Gastroesophageal sphincter (tissue), 4 donors: ENCODE measurements at regions not wholly inside any gene's neighbourhood (a gene's known extent, or its start where the extent isn't known, plus 50 kb on each side); places are given as distances from the start of the nearest gene placed in this dataset.

ENCODE experiments used
- ATAC-seq: fragments of 150-250 bp; one replicate; pipeline ENCODE4 v1.9.1; 2016; ENCODE audit warnings: mild to moderate bottlenecking, moderate library complexity
- H3K27ac ChIP-seq, 4 donors: fragments of 200-600 bp; sonication (generic) in 3 of 4; 1 replicate in 3 of 4; 2 replicates in 1 of 4; pipeline ENCODE4 v1.5.1; 2016 to 2019
- H3K27me3 ChIP-seq: fragments of 200-600 bp; sonication (generic); one replicate; pipeline ENCODE4 v1.5.1; 2019
- H3K36me3 ChIP-seq, 2 donors: fragments of 200-600 bp; sonication (generic); one replicate each; pipeline ENCODE4 v1.5.1; 2019; ENCODE audit warnings: control low read depth in 1 of 2
- H3K4me1 ChIP-seq, 3 donors: fragments of 200-600 bp; sonication (generic); 1 replicate in 2 of 3; 2 replicates in 1 of 3; pipeline ENCODE4 v1.5.1; 2016 to 2019; ENCODE audit warnings: control low read depth in 2 of 3
- H3K4me3 ChIP-seq, 2 donors: fragments of 200-600 bp; sonication (generic); one replicate each; pipeline ENCODE4 v1.5.1; 2019; ENCODE audit warnings: mild to moderate bottlenecking in 1 of 2, moderate library complexity in 1 of 2
- H3K9me3 ChIP-seq, 3 donors: fragments of 200-600 bp; sonication (generic); one replicate each; pipeline ENCODE4 v1.5.1; 2017 to 2019; ENCODE audit warnings: control low read depth in 2 of 3
- EP300 ChIP-seq: sonication (generic); formaldehyde crosslinking; IDR thresholded peaks from one replicate; pipeline ENCODE4 v1.6.1; 2017; ENCODE audit warnings: antibody characterized with exemption, mild to moderate bottlenecking
- POLR2A ChIP-seq, 2 donors: fragments of 450-650 bp; IDR thresholded peaks; one replicate each; pipeline ENCODE4 v1.6.1; 2017; ENCODE audit warnings: antibody characterized with exemption in 2 of 2, mild to moderate bottlenecking in 2 of 2, moderate library complexity in 1 of 2
- POLR2AphosphoS5 ChIP-seq: sonication (generic); formaldehyde crosslinking; IDR thresholded peaks from one replicate; pipeline ENCODE4 v1.6.1; 2017; ENCODE audit warnings: antibody characterized with exemption
- WGBS, 2 donors: methylation state at CpG; one replicate each; pipeline ENCODE4 v1.1.5; 2018; ENCODE audit warnings: low coverage in 1 of 2; 5-methylcytosine and 5-hydroxymethylcytosine counted together
- TF ChIP-seq, protein P1 (sequence below), 4 experiments: fragments of 200-600 bp in 2 of 4; fragments of 450-650 bp in 2 of 4; sonication (generic) in 1 of 4; IDR thresholded peaks; one replicate each; pipeline ENCODE4 v1.5.1; 2017 to 2019; ENCODE audit warnings: antibody characterized with exemption in 4 of 4, mild to moderate bottlenecking in 2 of 4, moderate library complexity in 2 of 4

DNA sequence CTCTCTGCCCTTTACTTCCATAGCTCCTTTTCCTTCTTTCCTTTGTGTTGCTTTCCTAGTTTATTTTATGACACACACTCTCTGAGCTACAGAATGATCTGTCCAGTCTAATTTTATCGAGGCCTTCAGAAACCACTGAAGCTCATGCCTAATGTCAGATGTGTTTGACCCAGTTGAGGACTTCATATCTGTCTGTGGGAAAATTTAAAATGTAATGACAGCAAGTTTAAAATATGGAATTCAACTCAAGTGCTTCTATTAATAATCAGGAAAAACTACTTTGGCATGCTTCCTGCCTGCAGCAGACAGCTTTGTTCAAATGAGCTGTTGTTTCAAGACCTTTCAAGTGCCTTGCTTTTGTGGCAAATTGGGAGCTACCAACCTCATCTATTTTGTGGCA lies 261.8 kb upstream of the MTNR1B start:
- Histone ChIP-seq H3K9me3 (no peaks in the 10 kb centered on the region), H3K27ac (peak overlapping the region in 3 of 4 donors; percentile 9 to 35 (median 13)), H3K4me3 (no peak overlapping the region), H3K36me3 (no peaks in the 10 kb centered on the region), H3K4me1 (peaks cover 5 to 21% (median 8%) of the 10 kb centered on the region in 3 donors), H3K27me3 (no peaks in the 10 kb centered on the region)
- 0 to 17% methylated on average over 1 of the region's 1 CpG for WGBS, 2 donors
- no peak for ATAC-seq
- TF ChIP-seq POLR2AphosphoS5 (no peak), EP300 (no peak), POLR2A (IDR thresholded peaks at IDR 0.05) (no peak)
- TF ChIP-seq, protein P1, sequence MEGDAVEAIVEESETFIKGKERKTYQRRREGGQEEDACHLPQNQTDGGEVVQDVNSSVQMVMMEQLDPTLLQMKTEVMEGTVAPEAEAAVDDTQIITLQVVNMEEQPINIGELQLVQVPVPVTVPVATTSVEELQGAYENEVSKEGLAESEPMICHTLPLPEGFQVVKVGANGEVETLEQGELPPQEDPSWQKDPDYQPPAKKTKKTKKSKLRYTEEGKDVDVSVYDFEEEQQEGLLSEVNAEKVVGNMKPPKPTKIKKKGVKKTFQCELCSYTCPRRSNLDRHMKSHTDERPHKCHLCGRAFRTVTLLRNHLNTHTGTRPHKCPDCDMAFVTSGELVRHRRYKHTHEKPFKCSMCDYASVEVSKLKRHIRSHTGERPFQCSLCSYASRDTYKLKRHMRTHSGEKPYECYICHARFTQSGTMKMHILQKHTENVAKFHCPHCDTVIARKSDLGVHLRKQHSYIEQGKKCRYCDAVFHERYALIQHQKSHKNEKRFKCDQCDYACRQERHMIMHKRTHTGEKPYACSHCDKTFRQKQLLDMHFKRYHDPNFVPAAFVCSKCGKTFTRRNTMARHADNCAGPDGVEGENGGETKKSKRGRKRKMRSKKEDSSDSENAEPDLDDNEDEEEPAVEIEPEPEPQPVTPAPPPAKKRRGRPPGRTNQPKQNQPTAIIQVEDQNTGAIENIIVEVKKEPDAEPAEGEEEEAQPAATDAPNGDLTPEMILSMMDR (IDR thresholded peaks at IDR 0.05): no peak

DNA sequence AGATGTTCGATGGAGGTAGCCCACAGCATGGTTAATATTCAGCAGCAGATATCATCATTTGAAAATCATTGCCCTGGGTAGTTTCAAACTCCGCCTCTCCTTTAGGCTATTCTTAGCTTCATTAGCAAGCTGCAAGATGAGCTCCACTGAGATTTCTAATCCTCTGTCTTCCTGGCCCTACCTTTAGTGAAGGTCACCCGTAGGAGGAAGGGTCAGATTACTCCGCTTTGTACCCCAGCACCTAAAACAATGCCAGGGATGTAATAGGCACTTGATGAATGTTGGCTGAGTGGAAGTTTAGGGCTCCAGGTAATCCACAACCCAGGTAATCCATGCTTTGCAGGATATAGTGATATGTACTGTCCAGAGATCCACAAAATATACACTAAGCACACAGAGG lies 260.1 kb upstream of the MTNR1B start:
- H3K27me3 ChIP-seq: no peaks in the 10 kb centered on the region
- H3K4me1 ChIP-seq: peaks cover 5 to 27% (median 8%) of the 10 kb centered on the region in 3 donors
- no peak overlapping the region for H3K27ac ChIP-seq
- WGBS, 2 donors: 75 to 94% methylated on average over 1 to 4 of the region's 4 CpGs
- ATAC-seq: no peak
- TF ChIP-seq, protein P1 (IDR thresholded peaks at IDR 0.05): no peak
- TF ChIP-seq POLR2AphosphoS5: no peak
- TF ChIP-seq POLR2A (IDR thresholded peaks at IDR 0.05): no peak
- no peak for TF ChIP-seq EP300
- H3K36me3 ChIP-seq: no peaks in the 10 kb centered on the region
- no peak overlapping the region for H3K4me3 ChIP-seq
- no peaks in the 10 kb centered on the region for H3K9me3 ChIP-seq

DNA sequence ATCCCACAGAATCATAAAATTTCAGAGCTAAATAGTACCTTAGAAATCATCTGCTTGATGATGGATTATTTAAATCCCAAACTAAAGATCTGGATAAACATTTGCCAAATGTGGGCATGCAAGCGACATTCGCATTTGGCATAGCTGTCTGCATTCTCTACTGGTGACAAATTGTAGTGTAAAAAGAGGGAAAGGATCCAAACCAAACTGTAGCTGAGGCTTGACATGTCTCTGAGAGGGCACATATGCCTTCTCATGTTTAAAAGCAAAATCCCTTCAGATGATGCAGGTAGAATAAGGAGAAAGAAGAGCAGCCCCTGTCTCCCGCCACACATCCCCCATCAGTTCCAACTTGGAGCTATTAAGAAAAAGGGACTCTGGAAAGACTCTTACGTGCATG lies 257.5 kb upstream of the MTNR1B start:
- Histone ChIP-seq H3K36me3 (no peaks in the 10 kb centered on the region), H3K4me3 (no peak overlapping the region), H3K9me3 (no peaks in the 10 kb centered on the region), H3K4me1 (peaks cover 5 to 24% (median 8%) of the 10 kb centered on the region in 3 donors), H3K27ac (no peak overlapping the region), H3K27me3 (no peaks in the 10 kb centered on the region)
- ATAC-seq: no peak
- TF ChIP-seq EP300 (no peak), POLR2A (IDR thresholded peaks at IDR 0.05) (no peak), POLR2AphosphoS5 (peak; percentile 33)
- 35 to 60% methylated on average over 4 of the region's 4 CpGs for WGBS, 2 donors

DNA sequence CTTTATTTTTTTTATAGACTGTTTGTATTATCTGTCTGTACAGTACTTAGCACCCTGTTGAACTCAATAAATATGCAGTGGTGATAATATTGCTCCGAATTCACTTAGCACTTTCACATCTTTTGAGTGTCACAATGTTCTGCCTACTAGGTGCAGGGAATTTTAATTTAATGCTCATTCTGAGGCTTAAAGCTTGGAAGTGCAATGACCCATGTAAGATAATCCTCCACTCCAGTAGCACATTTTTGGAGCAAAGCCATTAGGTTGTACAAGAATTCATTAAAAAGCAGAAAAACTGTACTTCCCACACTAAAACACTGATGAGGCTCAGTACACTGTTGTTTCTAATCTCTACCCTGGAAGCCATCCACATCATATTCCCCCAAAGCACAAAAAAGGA lies 255.3 kb upstream of the MTNR1B start:
- no peaks in the 10 kb centered on the region for H3K36me3 ChIP-seq

GRCh38 chr11:92717240-92717639 lies 252.2 kb upstream of the MTNR1B start:
- Histone ChIP-seq H3K36me3 (no peaks in the 10 kb centered on the region), H3K27ac (no peak overlapping the region), H3K4me1 (peaks cover 0 to 6% (median under 1%) of the 10 kb centered on the region in 3 donors), H3K4me3 (no peak overlapping the region), H3K27me3 (no peaks in the 10 kb centered on the region), H3K9me3 (no peaks in the 10 kb centered on the region)
- no peak for ATAC-seq
- TF ChIP-seq, protein P1 (IDR thresholded peaks at IDR 0.05): no peak
- TF ChIP-seq POLR2A (IDR thresholded peaks at IDR 0.05) (no peak), POLR2AphosphoS5 (no peak), EP300 (no peak)
- WGBS, 2 donors: 100% methylated on average over 1 of the region's 1 CpG

More for the DNA sequence above, 255.3 kb upstream of the MTNR1B start:
- H3K9me3 ChIP-seq: no peaks in the 10 kb centered on the region
- H3K27ac ChIP-seq: no peak overlapping the region
- WGBS, 2 donors: 25 to 44% methylated on average over 1 of the region's 1 CpG
- H3K4me1 ChIP-seq: peaks cover 0 to 12% (median 5%) of the 10 kb centered on the region in 3 donors
- no peak overlapping the region for H3K4me3 ChIP-seq
- ATAC-seq: no peak
- TF ChIP-seq, protein P1 (IDR thresholded peaks at IDR 0.05): no peak
- TF ChIP-seq EP300 (no peak), POLR2AphosphoS5 (no peak), POLR2A (IDR thresholded peaks at IDR 0.05) (no peak)
- H3K27me3 ChIP-seq: no peaks in the 10 kb centered on the region
